NOMO-1 treated with dmso at 0.1 percent for 144 hours (cell line): ENCODE measurements at regions not wholly inside any gene's neighbourhood (a gene's known extent, or its start where the extent isn't known, plus 50 kb on each side); places are given as distances from the start of the nearest gene placed in this dataset.
"Not testable (repeated sequence)": the region's sequence is repeated elsewhere in the genome, so short reads cannot be mapped to it uniquely, and the experiment has no call there.

ENCODE experiments used
- DNase-seq: peaks from one replicate; lab custom pipeline; 2025; ENCODE audit not compliant: unreplicated experiment; lab: John Stamatoyannopoulos, UW

GRCh38 chr3:99586701-99587100 lies 51.7 kb upstream of the COL8A1 start:
- no peak for DNase-seq

- DNase-seq: no peak
Measured at GRCh38 chr3:99579965-99580364, 58.4 kb upstream of the COL8A1 start.

GRCh38 chr3:99579246-99579645 lies 59.1 kb upstream of the COL8A1 start:
- no peak for DNase-seq

GRCh38 chr3:99578339-99578970 lies 59.9 kb upstream of the COL8A1 start:
- DNase-seq: no peak

GRCh38 chr3:99576904-99577559 lies 61.4 kb upstream of the COL8A1 start:
- DNase-seq: no peak

- no peak for DNase-seq
Measured at GRCh38 chr3:99575683-99576082, 62.7 kb upstream of the COL8A1 start.

- no peak for DNase-seq
Measured at GRCh38 chr3:99570061-99570460, 68.3 kb upstream of the COL8A1 start.

- DNase-seq: no peak
Measured at GRCh38 chr3:99568663-99569335, 69.6 kb upstream of the COL8A1 start.

- DNase-seq: no peak
Measured at GRCh38 chr3:99565331-99565730, 73.1 kb upstream of the COL8A1 start.

GRCh38 chr3:99562990-99563607 lies 75.3 kb upstream of the COL8A1 start:
- DNase-seq: no peak

- DNase-seq: no peak
Measured at GRCh38 chr3:99562138-99562537, 76.3 kb upstream of the COL8A1 start.

GRCh38 chr3:99561056-99561455 lies 77.3 kb upstream of the COL8A1 start:
- no peak for DNase-seq

- no peak for DNase-seq
Measured at GRCh38 chr3:99559196-99559595, 79.2 kb upstream of the COL8A1 start.

- not testable (repeated sequence) for DNase-seq
Measured at GRCh38 chr3:99555885-99556284, 82.5 kb upstream of the COL8A1 start.

- no peak for DNase-seq
Measured at GRCh38 chr3:99551520-99551919, 86.9 kb upstream of the COL8A1 start.

GRCh38 chr3:99549957-99550603 lies 88.3 kb upstream of the COL8A1 start:
- no peak for DNase-seq

GRCh38 chr3:99549220-99549619 lies 89.2 kb upstream of the COL8A1 start:
- no peak for DNase-seq

GRCh38 chr3:99548674-99549073 lies 89.7 kb upstream of the COL8A1 start:
- DNase-seq: no peak

GRCh38 chr3:99545941-99546580 lies 92.3 kb upstream of the COL8A1 start:
- DNase-seq: no peak

- no peak for DNase-seq
Measured at GRCh38 chr3:99544786-99545281, 93.6 kb upstream of the COL8A1 start.

- no peak for DNase-seq
Measured at GRCh38 chr3:99543796-99544195, 94.6 kb upstream of the COL8A1 start.
